ENCODE measurements at regions not wholly inside any gene's neighbourhood (a gene's known extent, or its start where the extent isn't known, plus 50 kb on each side); places are given as distances from the start of the nearest gene placed in this dataset.

- peak; percentile 46 for DNase-seq (ENCODE audit: low read depth)
- TF ChIP-seq, protein P1, sequence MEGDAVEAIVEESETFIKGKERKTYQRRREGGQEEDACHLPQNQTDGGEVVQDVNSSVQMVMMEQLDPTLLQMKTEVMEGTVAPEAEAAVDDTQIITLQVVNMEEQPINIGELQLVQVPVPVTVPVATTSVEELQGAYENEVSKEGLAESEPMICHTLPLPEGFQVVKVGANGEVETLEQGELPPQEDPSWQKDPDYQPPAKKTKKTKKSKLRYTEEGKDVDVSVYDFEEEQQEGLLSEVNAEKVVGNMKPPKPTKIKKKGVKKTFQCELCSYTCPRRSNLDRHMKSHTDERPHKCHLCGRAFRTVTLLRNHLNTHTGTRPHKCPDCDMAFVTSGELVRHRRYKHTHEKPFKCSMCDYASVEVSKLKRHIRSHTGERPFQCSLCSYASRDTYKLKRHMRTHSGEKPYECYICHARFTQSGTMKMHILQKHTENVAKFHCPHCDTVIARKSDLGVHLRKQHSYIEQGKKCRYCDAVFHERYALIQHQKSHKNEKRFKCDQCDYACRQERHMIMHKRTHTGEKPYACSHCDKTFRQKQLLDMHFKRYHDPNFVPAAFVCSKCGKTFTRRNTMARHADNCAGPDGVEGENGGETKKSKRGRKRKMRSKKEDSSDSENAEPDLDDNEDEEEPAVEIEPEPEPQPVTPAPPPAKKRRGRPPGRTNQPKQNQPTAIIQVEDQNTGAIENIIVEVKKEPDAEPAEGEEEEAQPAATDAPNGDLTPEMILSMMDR (IDR thresholded peaks at IDR 0.05; ENCODE audit: insufficient read depth, low read length): no peak
Observed at GRCh38 chr12:127548123-127548553, 718.8 kb upstream of the TMEM132C start.

DNA sequence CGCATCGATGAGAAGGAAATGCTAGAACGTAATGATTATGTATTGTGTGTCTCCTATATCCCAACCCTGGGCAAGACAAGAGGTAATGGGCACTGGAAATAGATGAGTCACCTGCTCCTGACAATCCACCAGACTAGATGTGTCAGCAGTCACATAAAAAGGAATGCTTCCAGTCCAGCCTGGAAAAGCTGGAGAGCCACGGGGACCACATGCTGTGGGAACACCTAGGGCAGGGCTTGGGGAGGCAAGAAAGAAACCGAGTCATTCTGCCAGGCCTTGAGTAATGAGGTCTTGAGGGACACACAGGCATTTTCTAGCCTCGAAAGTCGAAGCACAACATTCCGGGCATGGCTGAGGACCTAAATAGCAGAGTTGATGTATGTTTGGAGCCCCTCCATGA is 716.7 kb upstream of the TMEM132C start:
- H3K4me3 ChIP-seq (ENCODE audit: low read depth, low read length): no peak overlapping the region
- no peak for DNase-seq (ENCODE audit: low read depth)
- TF ChIP-seq, protein P1 (IDR thresholded peaks at IDR 0.05; ENCODE audit: insufficient read depth, low read length): no peak

More at GRCh38 chr12:127548123-127548553, 718.8 kb upstream of the TMEM132C start:
- H3K4me3 ChIP-seq (ENCODE audit: low read depth, low read length): no peak overlapping the region

GRCh38 chr12:127552838-127553237 is 714.1 kb upstream of the TMEM132C start:
- TF ChIP-seq, protein P1 (IDR thresholded peaks at IDR 0.05; ENCODE audit: insufficient read depth, low read length): no peak
- no peak for DNase-seq (ENCODE audit: low read depth)

GRCh38 chr12:127555071-127555470 is 711.9 kb upstream of the TMEM132C start:
- DNase-seq (ENCODE audit: low read depth): no peak
- H3K4me3 ChIP-seq (ENCODE audit: low read depth, low read length): no peak overlapping the region
- TF ChIP-seq, protein P1 (IDR thresholded peaks at IDR 0.05; ENCODE audit: insufficient read depth, low read length): no peak

More at GRCh38 chr12:127552838-127553237, 714.1 kb upstream of the TMEM132C start:
- H3K4me3 ChIP-seq (ENCODE audit: low read depth, low read length): no peak overlapping the region

DNA sequence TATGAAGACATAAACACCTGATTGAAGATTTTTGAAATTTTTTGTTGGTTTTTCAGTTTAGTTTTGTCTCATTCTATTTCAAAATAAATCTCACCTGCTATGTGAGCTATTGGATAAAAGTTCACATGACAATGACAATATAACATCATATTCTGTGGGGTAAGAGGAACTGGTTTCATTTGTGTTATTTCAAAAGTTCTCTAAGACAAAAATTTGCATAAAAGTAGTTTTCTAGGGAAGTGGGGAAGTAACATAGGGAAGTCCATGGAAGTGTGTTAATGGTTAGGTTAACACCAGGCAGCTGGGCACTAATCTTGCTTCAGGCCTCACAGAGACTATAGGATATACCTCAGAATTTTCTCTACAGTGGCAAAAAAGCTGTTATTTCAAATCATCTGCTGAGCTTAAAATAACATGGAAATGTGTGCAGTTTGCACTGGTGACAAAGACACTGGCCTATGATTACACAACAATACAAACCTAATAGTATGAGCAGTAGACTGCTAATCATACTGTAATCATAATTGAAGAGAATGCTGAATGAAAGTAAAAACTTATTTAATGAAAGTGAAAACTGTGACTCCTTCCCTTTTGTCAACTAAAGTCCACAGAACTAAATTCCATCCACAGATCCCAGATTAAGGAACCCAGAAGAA is 710.6 kb upstream of the TMEM132C start:
- no peak overlapping the region for H3K4me3 ChIP-seq (ENCODE audit: low read depth, low read length)
- DNase-seq (ENCODE audit: low read depth): no peak
- TF ChIP-seq, protein P1 (IDR thresholded peaks at IDR 0.05; ENCODE audit: insufficient read depth, low read length): no peak

DNA sequence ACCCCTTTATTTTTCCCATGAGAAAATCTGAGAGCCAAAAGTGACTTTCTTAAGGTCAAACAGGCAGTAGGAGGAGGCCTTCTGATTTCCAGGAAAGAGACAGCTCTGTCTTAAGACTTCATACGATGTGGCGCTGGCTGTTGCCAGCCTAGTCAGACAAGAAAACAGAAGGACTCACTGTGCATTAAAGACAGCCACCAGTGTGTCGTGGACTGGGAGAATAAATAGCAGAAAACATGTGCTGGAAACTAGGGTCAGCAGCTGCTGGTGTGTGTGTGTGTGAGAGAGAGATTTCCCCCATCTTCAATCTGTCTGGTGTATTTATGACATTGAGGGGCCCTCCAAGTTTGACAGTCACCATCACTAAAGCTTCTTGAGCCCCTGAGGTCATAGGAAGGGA is 708.6 kb upstream of the TMEM132C start:
- DNase-seq (ENCODE audit: low read depth): no peak
- H3K4me3 ChIP-seq (ENCODE audit: low read depth, low read length): no peak overlapping the region
- TF ChIP-seq, protein P1 (IDR thresholded peaks at IDR 0.05; ENCODE audit: insufficient read depth, low read length): no peak

Data from fibroblast of the aortic adventitia (primary cell).